ENCODE measurements at regions not wholly inside any gene's neighbourhood (a gene's known extent, or its start where the extent isn't known, plus 50 kb on each side); places are given as distances from the start of the nearest gene placed in this dataset.

DNA sequence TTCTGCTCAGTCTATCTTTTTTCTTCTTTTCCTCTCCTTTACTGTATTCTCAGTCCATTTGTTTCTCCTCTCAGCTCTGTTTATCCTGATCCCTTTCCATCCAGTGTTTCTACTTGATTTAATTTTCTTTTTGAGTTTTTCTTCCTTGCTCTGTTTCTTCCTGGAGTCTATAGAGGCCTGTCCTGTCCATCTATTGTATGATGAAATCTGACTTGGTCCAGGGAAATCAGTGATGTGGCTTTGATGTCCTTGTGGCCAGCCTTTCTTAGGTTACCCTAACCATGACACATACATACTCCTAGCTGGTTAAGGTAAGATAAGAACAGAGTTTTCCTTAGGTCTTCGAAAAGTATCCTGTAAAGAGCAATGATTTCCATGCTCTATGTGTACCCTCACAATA is 89.3 kb upstream of the LNX1 start:
- TF ChIP-seq, protein P1, sequence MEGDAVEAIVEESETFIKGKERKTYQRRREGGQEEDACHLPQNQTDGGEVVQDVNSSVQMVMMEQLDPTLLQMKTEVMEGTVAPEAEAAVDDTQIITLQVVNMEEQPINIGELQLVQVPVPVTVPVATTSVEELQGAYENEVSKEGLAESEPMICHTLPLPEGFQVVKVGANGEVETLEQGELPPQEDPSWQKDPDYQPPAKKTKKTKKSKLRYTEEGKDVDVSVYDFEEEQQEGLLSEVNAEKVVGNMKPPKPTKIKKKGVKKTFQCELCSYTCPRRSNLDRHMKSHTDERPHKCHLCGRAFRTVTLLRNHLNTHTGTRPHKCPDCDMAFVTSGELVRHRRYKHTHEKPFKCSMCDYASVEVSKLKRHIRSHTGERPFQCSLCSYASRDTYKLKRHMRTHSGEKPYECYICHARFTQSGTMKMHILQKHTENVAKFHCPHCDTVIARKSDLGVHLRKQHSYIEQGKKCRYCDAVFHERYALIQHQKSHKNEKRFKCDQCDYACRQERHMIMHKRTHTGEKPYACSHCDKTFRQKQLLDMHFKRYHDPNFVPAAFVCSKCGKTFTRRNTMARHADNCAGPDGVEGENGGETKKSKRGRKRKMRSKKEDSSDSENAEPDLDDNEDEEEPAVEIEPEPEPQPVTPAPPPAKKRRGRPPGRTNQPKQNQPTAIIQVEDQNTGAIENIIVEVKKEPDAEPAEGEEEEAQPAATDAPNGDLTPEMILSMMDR (conservative IDR thresholded peaks at IDR 0.05; ENCODE audit: low read depth, low read length) = no peak
- TF ChIP-seq EZH2 (IDR thresholded peaks at IDR 0.05; ENCODE audit: borderline replicate concordance, low read depth, low read length, poor library complexity, severe bottlenecking) = no peak
